Stimulated activated CD8-positive, alpha-beta memory T cell treated with anti-CD3 and anti-CD28 coated beads, Interleukin-12 subunit alpha, Interleukin-12 subunit beta, amount 100 ng/mL, for 24 hours (primary cell): ENCODE measurements at regions not wholly inside any gene's neighbourhood (a gene's known extent, or its start where the extent isn't known, plus 50 kb on each side); places are given as distances from the start of the nearest gene placed in this dataset.

Experiments used
- DNase-seq: peaks from one replicate; pipeline ENCODE4 v3.0.0-alpha.2; 2020; ENCODE audit errors: extremely low read depth

DNA sequence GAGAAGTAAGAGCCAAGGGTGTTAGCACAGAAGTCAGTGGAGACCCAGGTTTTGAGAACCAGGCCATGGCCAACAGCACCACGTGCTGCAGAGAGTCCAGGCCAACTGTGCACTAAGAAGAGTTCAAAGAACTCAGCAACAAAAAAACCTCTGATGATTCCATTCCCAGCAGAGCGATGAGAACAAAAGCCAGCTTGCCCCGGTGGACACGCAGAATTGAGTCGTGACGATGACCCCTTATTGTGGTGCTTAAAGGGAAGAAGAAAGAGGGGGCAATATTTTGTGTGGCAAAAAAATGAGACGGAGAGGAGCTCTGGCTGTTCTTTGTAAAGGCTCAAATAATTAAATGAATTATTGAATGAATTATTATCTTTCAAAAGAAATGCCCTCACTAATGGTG, 468.3 kb upstream of the AUTS2 start:
- DNase-seq: no peak

DNA sequence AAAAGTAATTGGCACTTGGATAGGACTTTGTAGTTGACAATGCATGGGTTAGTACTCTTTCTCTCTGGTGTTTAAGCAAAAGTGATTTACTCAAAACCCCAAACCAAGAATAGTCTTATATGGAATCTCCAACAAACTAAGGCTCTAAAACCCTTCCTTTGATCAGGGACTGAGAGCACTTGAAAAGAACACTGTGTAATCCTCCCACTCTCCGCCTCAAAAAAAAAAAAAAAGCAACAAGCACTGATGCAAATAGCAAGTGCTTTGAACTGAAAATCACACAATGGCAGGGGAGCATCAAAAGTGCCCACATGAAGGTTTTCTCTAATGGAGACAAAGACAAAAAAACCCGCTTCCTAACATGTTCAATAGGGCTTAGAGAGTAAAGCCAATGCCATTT, 467.9 kb upstream of the AUTS2 start:
- no peak for DNase-seq

DNA sequence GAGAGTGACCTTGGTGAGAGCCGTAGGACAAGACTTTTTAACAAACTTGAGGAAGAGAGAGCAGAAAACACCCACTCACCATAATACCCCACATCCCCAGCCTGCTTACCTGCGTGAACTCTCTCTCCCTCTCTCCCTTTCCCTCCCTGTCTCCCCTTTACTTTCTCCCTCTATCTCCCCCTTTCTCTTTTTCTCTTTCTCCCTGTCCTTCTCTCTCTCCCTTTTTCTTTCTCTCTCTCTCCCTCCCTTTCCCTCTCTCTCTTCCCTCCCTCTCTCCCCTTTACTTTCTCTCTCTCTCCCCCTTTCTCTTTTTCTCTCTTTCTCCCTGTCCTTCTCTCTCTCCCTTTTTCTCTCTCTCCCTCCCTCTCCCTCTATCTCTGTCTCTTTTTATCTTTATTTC, 464.0 kb upstream of the AUTS2 start:
- DNase-seq: no peak

DNA sequence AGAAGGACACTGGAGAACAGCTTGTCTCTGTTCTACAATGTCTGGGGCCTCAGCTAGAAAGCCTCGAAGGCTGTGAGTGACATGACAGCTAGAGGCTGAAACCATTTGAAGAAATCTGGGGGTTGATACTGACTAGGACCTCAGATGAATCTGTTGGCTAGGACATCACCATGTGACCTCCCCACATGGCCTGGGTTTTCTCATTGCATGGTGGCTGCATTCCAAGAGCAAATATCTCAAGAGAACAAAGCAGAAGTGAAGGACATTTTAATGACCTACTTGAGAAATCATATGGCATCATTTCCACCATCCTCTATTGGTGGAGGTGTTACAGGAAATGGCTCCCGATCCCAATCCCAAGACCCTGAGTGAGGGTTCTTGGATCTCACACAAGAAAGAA, 450.6 kb upstream of the AUTS2 start:
- DNase-seq: no peak

DNA sequence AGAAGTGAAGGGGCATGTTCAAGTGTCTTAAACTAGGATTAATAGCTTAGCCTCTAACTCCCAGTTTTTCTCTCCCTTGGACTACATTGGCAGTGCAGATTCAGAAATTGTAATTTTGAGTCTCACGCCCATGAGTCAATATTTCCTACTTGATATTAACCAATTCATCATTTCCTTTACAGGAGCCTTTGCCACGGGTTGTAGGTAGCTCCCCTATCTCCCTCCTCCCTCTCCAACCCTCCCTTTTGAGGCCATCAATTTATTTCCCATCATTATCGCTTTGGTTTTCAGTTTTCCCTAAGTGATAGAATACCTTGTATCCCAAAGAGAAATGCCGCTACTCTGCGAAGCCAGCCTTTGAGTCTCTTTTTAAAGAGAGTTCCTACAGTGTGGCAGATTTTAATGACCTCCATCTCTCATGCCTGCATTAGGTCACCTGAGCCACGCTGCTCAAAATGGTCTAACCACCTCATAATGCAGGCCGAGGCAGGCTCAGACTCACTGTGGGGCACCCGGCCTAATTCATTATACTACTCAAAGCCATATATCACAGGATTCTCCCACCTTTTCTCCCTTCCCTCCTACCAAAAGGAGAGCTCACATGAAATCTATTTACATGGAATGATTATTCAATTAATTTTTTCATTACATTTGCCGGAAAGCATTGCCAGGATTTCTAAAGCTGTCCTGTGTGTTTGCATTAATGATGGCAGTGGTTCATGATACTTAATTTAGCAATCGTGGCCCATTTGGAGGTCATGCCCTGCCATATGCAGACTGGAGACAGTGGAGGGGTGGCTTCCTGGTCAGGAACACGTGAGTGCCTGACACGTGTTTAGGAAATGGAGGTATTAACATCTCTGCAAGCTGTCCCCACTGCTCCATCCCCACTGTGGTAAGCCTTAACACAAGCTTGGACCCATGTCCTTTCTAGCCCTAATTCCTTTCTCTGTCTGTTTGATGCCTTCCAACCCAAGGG, 448.2 kb upstream of the AUTS2 start:
- no peak for DNase-seq

DNA sequence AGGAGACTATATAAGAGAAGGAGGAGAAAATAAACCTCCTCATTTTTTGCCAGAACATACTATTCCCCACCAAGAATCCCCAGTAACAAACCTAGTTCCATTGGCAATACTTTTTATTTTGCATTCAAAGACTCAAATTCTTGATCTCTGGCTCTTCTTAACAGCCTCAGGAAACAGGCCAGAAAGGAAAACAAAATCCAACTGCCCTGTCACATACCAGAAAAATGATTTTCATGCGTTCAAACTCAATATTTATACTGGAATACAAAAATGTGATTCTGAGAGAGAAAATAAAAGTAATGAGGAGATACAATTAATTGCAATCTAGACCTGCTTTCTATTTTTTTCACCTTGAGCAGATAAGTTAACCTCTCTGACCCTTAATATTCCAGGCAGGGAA, 435.9 kb upstream of the AUTS2 start:
- no peak for DNase-seq

DNA sequence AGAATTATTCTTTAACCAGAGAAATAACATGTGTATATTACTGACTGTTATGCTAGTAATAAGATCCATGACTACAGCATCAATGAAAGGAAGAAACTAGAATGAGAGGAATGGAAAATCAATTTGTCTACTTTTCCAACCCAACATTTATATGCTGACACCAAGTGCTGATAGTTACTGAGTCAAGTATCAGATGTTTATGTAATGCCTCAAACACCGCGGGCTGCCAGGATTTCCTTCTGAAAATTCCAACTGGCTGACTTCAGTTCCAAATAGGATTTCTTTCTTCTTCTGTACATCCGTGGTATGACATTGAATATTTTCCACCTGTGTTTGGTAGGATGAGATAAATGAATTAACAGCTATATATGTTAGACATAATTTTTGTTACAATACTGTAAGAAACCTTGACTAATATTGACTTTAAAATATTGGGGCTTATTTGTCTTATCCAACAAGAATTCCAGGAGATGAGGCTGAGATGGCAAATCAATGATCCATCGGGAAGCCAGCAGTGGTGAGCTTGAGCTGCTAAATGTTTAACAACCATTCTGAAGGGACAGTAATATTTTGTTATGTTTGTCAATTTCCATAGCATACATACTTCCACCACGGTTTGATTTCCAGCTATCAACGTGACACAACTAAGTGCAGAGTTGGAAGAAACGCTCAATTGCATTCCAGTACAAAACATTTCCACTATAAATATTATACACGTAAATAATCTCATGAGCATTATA, 435.2 kb upstream of the AUTS2 start:
- DNase-seq: no peak

DNA sequence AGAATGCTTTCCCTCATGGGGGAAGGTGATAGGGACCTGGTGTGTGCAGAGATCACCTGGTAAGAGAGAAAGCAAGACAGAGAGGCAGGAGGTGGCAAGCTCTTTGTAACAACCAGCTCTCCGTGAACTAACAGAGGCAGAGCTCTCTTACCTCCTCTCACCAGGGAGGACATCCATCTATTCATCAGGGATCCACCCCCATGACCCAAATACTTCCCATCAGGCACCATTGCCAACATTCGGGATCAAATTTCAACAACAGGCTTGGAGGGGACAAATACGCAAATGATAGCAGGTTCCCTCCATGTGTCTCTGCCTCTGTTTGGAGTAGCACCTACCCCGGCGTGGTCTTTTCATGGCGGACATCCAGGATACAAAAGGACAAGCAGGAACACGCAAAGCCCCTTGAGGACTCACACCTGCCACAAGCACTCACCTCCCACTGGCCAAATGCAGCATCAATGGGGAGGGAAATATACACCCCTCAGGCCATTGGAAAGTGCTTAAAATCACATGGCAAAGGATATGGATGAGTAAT, 431.2 kb upstream of the AUTS2 start:
- no peak for DNase-seq

DNA sequence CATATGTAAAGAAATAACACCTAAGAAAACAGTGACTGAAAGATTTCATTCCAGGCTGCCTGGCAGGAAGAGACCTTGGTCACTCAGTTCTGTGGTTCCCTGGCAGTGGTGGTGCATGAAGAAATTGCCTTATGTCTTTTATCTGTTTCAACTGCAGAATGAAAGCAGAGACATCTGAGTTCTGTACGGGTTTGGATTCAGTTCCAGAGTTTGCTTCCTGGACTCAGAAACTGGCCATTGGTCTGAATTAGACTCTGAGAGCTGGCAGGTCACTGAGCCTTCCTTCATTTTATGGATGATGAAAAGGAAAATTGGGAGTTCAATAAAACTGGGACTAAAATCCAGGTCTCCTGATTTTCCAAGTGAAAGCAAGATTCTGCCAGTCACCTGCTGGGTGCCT, 428.9 kb upstream of the AUTS2 start:
- DNase-seq: no peak

DNA sequence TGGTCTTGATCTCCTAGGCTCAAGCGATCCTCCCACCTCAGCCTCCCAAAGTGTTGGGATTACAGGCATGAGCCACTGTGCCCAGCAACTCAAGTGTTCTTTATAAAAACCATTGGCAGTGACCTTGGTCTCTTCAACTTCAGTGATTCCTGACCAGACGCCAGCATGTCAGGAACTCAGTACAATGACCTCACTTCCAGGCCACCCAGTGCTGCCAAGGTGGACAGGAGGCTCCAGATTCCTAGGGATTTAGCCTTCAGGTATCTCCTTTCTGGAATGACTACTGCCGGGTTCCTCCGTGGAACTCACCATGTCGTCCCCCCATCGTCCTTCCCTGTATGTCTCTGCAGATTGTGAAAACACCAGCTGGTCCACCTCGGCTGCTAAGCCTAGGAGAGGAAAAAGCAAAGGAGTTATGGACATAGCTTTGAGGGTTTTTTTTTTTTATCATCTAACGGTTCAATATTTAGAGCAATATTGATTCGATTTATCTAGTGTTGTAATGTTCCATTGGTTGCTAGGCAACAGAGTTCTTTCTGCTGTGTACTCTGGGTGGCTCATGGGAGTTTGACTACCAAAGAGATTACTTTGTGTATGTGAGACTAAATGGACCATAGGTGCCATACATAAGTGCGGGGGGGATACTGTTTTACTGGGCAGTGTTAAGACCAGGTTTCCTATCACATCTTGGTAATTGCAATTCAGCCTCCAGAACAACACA, 425.8 kb upstream of the AUTS2 start:
- no peak for DNase-seq

DNA sequence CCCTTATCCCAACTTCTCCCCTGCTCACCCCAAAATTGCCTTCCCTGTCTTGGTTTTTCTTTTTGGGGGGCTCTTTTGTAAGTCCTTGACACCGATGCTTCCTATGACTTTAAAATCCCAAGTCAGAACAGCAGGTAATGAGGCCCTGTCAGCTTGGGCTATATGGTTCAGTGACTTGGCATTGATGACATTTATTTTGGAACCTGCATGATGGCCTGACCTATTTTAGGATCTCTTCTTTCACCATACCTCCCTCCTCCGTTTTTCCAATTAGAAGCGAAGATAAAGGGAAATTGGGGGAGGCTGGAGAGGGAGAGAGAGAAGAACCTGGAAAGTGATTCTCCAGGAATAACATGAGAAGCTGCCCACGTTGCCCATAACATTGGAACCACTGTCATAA, 424.9 kb upstream of the AUTS2 start:
- no peak for DNase-seq

DNA sequence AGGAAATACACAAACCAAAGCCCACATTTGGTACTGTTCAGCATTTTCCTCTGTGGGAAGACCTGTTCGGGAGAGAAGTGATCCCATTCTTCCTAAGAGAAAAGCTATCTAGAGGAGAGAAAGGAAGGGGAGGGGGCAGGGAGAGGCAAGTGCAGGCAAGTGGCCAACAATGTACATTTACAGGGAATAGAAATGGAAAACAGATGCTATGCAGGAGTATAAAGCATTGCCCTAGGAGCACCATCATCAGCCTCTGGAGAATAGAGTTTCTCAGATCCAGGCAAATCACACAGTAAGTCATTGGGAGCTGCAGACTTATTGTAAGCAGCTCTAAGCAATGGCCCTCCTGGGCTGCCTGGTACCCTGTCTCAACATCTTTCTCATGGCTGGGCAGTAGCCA, 424.4 kb upstream of the AUTS2 start:
- DNase-seq: no peak

DNA sequence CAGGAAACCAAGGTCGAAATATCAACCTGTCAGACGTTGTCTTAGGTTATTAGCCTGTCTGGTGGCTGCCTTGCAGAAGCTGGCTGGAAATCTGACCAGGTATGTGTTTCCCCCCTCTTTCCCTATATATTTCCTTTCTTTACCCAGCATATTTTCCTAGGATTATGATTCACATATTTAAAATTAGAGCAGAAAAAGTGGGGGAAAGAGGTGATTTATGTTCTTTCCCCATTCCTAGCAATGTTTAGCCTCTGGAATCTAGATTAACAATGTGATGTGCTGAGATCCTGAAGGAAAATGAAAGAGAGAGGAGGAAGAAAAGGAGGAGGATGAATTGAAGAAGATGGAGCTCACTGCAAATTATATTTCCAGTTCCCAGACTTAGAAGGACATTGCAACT, 421.4 kb upstream of the AUTS2 start:
- no peak for DNase-seq

DNA sequence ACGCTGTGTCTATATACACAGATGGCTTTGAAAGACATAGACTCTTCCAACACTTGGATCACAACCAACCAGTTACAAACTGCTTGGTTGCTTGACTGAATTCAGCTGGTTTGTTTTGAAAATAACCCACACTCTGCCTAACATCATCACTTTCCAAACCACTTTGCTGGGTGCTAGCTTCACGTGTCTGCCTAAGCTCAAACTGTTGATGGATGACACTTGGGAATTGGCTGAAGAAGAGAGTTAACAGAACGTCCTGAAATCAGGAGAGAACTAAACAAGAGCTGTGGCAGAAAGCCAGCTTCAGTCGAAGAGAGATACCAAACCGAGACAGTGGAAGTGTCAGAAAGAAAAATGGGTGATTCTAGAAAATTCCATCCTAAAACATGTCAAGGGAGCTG, 420.8 kb upstream of the AUTS2 start:
- DNase-seq: no peak

DNA sequence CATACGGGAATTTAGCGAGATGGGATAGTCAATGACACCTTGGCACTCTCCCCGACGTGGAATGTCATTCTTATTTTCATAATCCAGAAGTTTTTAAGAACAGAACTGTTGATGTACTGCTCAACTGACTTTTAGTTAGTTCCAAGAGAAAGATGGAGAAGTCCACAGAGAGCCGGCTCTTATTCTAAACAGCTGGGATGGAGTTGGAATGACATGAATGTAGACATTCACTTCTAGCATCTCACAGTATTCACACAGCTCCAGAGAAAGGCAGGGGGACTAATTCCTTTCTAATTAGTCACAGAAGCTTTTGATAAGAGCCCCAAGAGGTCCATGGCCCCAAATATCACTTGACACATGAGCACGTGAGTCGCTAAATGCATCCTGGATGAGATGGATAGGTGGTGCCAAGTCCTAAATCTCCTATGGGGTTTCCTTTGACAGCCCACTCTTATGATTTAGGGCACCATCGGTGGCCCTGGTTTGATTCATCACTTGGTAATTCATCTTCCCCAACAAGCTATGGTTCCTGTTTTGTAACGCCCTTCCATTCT, 420.3 kb upstream of the AUTS2 start:
- no peak for DNase-seq

DNA sequence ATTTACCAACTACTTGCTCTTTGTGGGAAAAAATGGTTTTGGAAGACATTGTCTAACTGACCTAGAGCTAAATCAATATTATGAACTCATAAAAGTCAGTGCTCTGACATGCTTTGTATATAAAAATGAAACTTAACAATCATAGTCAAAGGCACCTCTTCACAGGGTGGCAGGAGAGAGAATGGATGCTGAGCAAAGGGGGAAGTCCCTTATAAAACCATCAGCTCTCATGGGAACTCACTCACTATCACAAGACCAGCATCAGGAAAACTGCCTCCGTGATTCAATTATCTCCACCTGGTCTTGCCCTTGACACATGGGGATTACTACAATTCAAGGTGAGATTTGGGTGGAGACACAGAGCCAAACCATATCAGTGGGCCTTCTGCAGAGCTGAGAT, 417.6 kb upstream of the AUTS2 start:
- DNase-seq: no peak

DNA sequence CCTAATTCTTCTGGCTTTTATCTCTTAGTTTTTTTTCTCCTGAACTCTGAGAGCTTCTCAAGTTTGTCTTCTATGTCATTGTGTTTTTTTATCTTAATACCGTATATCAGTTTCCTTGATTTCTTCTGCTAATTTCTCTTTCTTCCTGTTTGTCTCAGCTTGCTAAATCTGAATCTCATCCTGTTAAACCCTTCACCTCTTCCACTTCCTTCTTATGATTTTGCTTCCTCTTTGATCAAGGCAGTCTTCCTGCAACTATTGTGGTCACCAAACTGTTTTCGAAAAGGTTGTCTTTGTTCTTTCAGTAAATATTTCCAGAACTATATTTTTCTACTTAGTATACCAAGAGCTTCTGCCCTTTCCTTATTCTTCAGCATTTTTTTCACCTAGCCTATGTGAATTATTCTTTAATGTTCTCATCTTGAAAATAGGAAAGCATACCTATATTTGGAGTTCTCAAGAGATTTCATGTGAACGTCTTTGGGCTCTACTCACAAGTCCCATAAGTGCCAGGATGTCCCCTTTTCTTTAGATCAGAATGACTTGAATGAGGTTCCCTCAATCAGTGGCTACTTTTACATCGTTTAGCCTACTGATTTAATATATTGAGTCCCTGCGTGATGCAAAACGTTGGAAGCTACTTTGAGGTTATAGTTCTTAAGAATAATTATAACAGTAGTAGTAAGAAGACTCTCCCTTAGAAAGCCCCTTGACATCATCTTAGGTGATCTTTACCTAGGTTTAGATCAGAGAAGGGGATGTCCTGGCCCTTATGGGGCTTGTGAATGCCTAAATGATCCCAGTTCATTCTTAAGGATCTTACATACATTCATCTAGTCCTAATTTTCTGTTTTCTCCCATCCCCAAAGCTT, 415.4 kb upstream of the AUTS2 start:
- DNase-seq: no peak

DNA sequence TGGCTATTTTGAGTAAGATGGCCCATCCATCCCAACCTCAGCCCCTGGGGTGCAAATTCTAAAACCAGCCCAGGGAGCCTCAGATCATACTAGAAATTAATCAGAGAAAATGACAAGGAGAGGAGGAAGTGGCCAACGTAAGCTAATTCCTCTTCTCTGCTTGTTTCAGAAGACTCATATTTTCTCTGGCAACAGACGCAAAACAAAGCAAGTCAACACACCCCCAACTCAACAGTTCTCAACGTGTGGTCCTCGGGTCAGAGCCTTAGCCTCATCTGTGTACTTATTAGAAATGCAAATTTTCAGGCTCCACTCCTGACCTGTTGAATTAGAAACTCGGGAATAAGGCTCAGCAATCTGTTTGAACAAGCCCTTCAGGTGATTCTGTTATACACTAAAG, 413.9 kb upstream of the AUTS2 start:
- DNase-seq: no peak

DNA sequence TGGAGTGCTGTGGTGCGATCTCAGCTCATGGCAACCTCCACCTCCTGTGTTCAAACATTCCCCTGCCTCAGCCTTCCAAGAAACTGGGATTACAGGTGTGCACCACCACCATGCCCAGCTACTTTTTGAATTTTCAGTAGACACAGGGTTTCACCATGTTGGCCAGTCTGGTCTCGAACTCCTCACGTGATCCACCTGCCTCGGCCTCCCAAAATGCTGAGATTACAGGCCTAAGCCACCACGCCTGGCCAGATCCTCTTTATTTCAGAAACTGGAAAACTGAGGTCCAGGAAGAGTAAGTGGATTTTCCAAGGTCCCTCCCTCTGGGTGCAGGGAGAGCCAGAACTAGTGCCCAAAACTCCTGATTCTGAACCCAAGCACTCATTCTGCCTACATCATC, 413.1 kb upstream of the AUTS2 start:
- no peak for DNase-seq

DNA sequence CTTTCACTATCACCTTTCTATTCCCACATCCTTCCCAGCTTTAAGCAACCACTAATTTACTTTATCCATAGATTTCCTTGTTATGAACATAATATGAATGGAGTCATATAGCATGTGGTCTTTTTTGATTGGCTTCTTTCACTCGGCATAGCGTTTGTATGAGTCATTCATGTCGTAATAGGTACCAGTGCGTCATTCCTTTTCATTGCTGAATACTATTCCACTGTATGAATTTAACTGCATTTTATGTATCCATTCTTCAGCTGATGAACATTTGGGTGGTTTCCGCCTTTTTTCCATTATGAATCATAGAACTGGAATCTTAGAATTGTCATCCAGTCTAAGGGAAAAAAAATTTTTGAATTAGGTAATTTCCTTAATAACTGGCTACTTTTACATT, 411.3 kb upstream of the AUTS2 start:
- DNase-seq: no peak

DNA sequence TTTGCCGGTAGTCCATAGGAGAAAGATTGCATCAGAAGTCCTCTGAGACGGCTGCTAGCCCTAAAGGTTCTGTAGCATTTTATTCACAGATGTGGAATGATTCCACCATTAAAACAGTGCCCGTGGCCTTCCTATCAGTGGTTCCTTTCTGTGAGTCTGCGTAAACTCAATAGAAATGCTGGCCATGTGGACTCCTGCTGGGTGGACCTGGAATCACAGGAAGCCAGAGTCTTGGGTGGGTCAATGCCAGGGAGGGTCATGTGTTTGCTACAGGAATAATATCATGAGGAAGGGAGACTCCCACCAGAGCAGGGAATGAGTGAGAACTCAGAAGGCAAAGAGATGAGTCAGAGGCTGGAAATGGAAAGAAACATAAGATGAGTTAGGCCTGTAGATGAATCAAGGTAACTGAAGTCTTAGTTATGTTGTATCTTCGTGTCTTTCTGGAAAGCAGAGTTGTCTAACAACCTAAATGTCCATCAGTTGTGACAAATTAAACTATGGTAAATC, 410.4 kb upstream of the AUTS2 start:
- no peak for DNase-seq
